ENCODE measurements at regions not wholly inside any gene's neighbourhood (a gene's known extent, or its start where the extent isn't known, plus 50 kb on each side); places are given as distances from the start of the nearest gene placed in this dataset.

- no peaks in the 10 kb centered on the region for H3K36me3 ChIP-seq (replicated peaks in 1 of 2; ENCODE audit: control insufficient read depth in 1 of 2, insufficient read depth in 2 of 2, low read length in 2 of 2)
- H3K4me3 ChIP-seq (replicated peaks in 1 of 3; ENCODE audit: insufficient read depth in 1 of 3, low read depth in 2 of 3, low read length in 3 of 3): no peak overlapping the region
- POLR2A ChIA-PET: no interaction called here
- no peak overlapping the region for H3K4me2 ChIP-seq (ENCODE audit: low read depth, low read length)
- H2AFZ ChIP-seq (ENCODE audit: low read length): no peak overlapping the region
- no peak for FAIRE-seq
- no peaks in the 10 kb centered on the region for H3K79me2 ChIP-seq (ENCODE audit: insufficient read depth, low read length)
- in situ Hi-C loops (cut with HindIII; ENCODE audit: extremely low pct_ligation_motif_present, low pct_unique_long_range_greater_than_20kb): no loop called here
- H3K27ac ChIP-seq (ENCODE audit: extremely low read length, insufficient read depth, low read length): no peak overlapping the region
- no peaks in the 10 kb centered on the region for H3K4me1 ChIP-seq (ENCODE audit: insufficient read depth, low read length)
- no peaks in the 10 kb centered on the region for H3K27me3 ChIP-seq (ENCODE audit: control insufficient read depth in 1 of 2, insufficient read depth in 2 of 2, low read length in 2 of 2)
- no peaks in the 10 kb centered on the region for H3K9me3 ChIP-seq (ENCODE audit: low read length)
- no TSS peak for BruUV-seq (replicated peaks)
- intact Hi-C loops (cut with micrococcal nuclease; ENCODE audit: unreplicated experiment): no loop called here
- CTCF ChIA-PET (ENCODE audit: low intra/inter-chr PET ratio, low total read pairs): no interaction called here
- H4K20me1 ChIP-seq (ENCODE audit: insufficient read depth, low read length): no peaks in the 10 kb centered on the region
- no peak overlapping the region for H3K9ac ChIP-seq (ENCODE audit: insufficient read depth, low read depth, low read length)
- TF ChIP-seq ZZZ3 (CRISPR knock-in tag; IDR thresholded peaks at IDR 0.05; ENCODE audit: borderline replicate concordance): no peak
- TF ChIP-seq AGO1 (IDR thresholded peaks at IDR 0.05; ENCODE audit: low read depth, low read length, poor library complexity, severe bottlenecking): no peak
- TF ChIP-seq, protein P1, sequence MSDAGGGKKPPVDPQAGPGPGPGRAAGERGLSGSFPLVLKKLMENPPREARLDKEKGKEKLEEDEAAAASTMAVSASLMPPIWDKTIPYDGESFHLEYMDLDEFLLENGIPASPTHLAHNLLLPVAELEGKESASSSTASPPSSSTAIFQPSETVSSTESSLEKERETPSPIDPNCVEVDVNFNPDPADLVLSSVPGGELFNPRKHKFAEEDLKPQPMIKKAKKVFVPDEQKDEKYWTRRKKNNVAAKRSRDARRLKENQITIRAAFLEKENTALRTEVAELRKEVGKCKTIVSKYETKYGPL (CRISPR knock-in tag; IDR thresholded peaks at IDR 0.05): no peak
- TF ChIP-seq ZNF781 (CRISPR knock-in tag; IDR thresholded peaks at IDR 0.05; ENCODE audit: borderline replicate concordance, not compliant biosample characterization): no peak
- no peak for TF ChIP-seq ZNF772 (CRISPR knock-in tag; IDR thresholded peaks at IDR 0.05)
- no peak for TF ChIP-seq ZKSCAN8 (CRISPR knock-in tag; IDR thresholded peaks at IDR 0.05; ENCODE audit: borderline replicate concordance)
- no peak for TF ChIP-seq USF2 (IDR thresholded peaks at IDR 0.05; ENCODE audit: low read depth, low read length)
- no peak for TF ChIP-seq USF2 (CRISPR knock-in tag; IDR thresholded peaks at IDR 0.05; ENCODE audit: borderline replicate concordance)
- no peak for TF ChIP-seq NFE2L1 (CRISPR knock-in tag; IDR thresholded peaks at IDR 0.05; ENCODE audit: borderline replicate concordance)
- no peak for TF ChIP-seq PHB2 (IDR thresholded peaks at IDR 0.05; ENCODE audit: partially characterized antibody)
- no peak for TF ChIP-seq AHR (CRISPR knock-in tag; IDR thresholded peaks at IDR 0.05)
- no peak for TF ChIP-seq HOXD1 (CRISPR knock-in tag; IDR thresholded peaks at IDR 0.05)
- TF ChIP-seq MZF1 (CRISPR knock-in tag; IDR thresholded peaks at IDR 0.05; ENCODE audit: borderline replicate concordance): no peak
- TF ChIP-seq ELF3 (CRISPR knock-in tag; IDR thresholded peaks at IDR 0.05): no peak
- no peak for TF ChIP-seq RFX1 (IDR thresholded peaks at IDR 0.05)
- no peak for TF ChIP-seq IRF2 (CRISPR knock-in tag; IDR thresholded peaks at IDR 0.05)
- TF ChIP-seq MXD4 (CRISPR knock-in tag; IDR thresholded peaks at IDR 0.05): no peak
- no peak for TF ChIP-seq NCOA2 (CRISPR knock-in tag; IDR thresholded peaks at IDR 0.05)
- TF ChIP-seq PITX1 (CRISPR knock-in tag; IDR thresholded peaks at IDR 0.05): no peak
- TF ChIP-seq, protein P2, sequence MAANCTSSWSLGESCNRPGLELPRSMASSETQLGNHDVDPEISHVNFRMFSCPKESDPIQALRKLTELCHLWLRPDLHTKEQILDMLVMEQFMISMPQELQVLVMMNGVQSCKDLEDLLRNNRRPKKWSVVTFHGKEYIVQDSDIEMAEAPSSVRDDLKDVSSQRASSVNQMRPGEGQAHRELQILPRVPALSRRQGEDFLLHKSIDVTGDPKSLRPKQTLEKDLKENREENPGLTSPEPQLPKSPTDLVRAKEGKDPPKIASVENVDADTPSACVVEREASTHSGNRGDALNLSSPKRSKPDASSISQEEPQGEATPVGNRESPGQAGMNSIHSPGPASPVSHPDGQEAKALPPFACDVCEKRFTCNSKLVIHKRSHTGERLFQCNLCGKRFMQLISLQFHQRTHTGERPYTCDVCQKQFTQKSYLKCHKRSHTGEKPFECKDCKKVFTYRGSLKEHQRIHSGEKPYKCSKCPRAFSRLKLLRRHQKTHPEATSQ (CRISPR knock-in tag; IDR thresholded peaks at IDR 0.05; ENCODE audit: borderline replicate concordance): no peak
- TF ChIP-seq ZBTB3 (CRISPR knock-in tag; IDR thresholded peaks at IDR 0.05; ENCODE audit: borderline replicate concordance, low read depth): no peak
- ATAC-seq: no peak
- DNase-seq (ENCODE audit: low spot score): no peak
Observed at GRCh38 chr12:74917743-74918142, 291.9 kb downstream of the KCNC2 start.

Measured in HepG2 (cell line).